HL-60 (cell line): ENCODE measurements at regions not wholly inside any gene's neighbourhood (a gene's known extent, or its start where the extent isn't known, plus 50 kb on each side); places are given as distances from the start of the nearest gene placed in this dataset.

Experiments used
- DNase-seq, 2 experiments: peaks; one replicate each; pipeline ENCODE4 v3.0.0-alpha.2; 2010 to 2020; ENCODE audit warnings: low read depth in 1 of 2, low spot score in 1 of 2
- H3K27ac ChIP-seq: fragments of 250-450 bp; sonication (Bioruptor Pico); replicated peaks from 2 replicates; pipeline ENCODE4 v1.5.1; 2020; ENCODE audit warnings: mild to moderate bottlenecking, moderate library complexity
- H3K27me3 ChIP-seq: fragments of 250-450 bp; sonication (Bioruptor Pico); 2 replicates; pipeline ENCODE4 v1.5.1; 2021; ENCODE audit warnings: mild to moderate bottlenecking, moderate library complexity; ENCODE audit not compliant: insufficient read depth, poor library complexity, severe bottlenecking
- H3K4me3 ChIP-seq: replicated peaks from 2 replicates; pipeline ENCODE4 v1.5.1; 2011; ENCODE audit warnings: mild to moderate bottlenecking, control low read depth, low read length; ENCODE audit not compliant: insufficient read depth
- GABPA ChIP-seq: IDR thresholded peaks from 2 replicates; pipeline ENCODE4 v1.6.1; 2012; ENCODE audit warnings: low read depth
- POLR2AphosphoS5 ChIP-seq: IDR thresholded peaks from 2 replicates; pipeline ENCODE4 v1.6.1; 2012; ENCODE audit warnings: low read depth
- REST ChIP-seq: IDR thresholded peaks from 2 replicates; pipeline ENCODE4 v1.6.1; 2012; ENCODE audit warnings: low read depth; ENCODE audit not compliant: insufficient replicate concordance
- SPI1 ChIP-seq: IDR thresholded peaks from 2 replicates; pipeline ENCODE4 v1.6.1; 2012; ENCODE audit warnings: low read depth, mild to moderate bottlenecking, borderline replicate concordance
- TF ChIP-seq, protein P1 (sequence below): IDR thresholded peaks from one replicate; pipeline ENCODE4 v1.5.1; 2011; ENCODE audit warnings: low read length, control low read depth, inconsistent platforms; ENCODE audit not compliant: insufficient read depth

- TF ChIP-seq REST: no peak
- no peaks in the 10 kb centered on the region for H3K27me3 ChIP-seq
- H3K27ac ChIP-seq: no peak overlapping the region
- H3K4me3 ChIP-seq: no peak overlapping the region
- no peak for DNase-seq
Observed at GRCh38 chr10:21431799-21432198, 93.7 kb downstream of the SKIDA1 start.

- Histone ChIP-seq H3K27me3 (no peaks in the 10 kb centered on the region), H3K27ac (no peak overlapping the region), H3K4me3 (no peak overlapping the region)
- TF ChIP-seq, protein P1, sequence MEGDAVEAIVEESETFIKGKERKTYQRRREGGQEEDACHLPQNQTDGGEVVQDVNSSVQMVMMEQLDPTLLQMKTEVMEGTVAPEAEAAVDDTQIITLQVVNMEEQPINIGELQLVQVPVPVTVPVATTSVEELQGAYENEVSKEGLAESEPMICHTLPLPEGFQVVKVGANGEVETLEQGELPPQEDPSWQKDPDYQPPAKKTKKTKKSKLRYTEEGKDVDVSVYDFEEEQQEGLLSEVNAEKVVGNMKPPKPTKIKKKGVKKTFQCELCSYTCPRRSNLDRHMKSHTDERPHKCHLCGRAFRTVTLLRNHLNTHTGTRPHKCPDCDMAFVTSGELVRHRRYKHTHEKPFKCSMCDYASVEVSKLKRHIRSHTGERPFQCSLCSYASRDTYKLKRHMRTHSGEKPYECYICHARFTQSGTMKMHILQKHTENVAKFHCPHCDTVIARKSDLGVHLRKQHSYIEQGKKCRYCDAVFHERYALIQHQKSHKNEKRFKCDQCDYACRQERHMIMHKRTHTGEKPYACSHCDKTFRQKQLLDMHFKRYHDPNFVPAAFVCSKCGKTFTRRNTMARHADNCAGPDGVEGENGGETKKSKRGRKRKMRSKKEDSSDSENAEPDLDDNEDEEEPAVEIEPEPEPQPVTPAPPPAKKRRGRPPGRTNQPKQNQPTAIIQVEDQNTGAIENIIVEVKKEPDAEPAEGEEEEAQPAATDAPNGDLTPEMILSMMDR: no peak
- no peak for DNase-seq
Observed at GRCh38 chr10:21427804-21428481, 97.5 kb downstream of the SKIDA1 start.

DNA sequence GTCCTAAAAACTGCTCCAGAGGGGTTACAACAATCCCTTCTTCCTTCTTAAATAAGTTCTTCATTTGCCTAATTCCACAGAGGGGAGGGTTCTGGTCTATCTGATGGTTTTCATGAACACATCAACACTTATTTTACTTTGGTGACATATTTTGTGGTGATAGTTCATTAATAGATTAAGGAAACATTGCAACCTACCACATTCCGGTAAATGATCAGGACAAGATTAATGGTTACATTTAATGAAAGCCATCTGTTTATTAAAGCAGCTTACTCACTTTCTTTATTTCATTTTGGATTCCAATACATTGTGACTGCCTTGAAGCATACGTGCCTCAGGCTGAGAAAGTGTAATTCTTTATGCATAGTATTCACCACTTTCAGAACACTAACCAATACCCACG, 101.0 kb downstream of the SKIDA1 start:
- Histone ChIP-seq H3K4me3 (no peak overlapping the region), H3K27ac (no peak overlapping the region), H3K27me3 (no peaks in the 10 kb centered on the region)
- DNase-seq: no peak
- TF ChIP-seq, protein P1: no peak
- no peak for TF ChIP-seq GABPA
- TF ChIP-seq SPI1: no peak

GRCh38 chr10:21423850-21424249, 101.6 kb downstream of the SKIDA1 start:
- no peaks in the 10 kb centered on the region for H3K27me3 ChIP-seq
- TF ChIP-seq, protein P1: no peak
- no peak for TF ChIP-seq GABPA
- TF ChIP-seq SPI1: no peak
- no peak for TF ChIP-seq POLR2AphosphoS5
- no peak for TF ChIP-seq REST
- no peak overlapping the region for H3K27ac ChIP-seq
- DNase-seq: no peak
- no peak overlapping the region for H3K4me3 ChIP-seq
